Heart right ventricle (tissue), 16 donors: ENCODE measurements at regions not wholly inside any gene's neighbourhood (a gene's known extent, or its start where the extent isn't known, plus 50 kb on each side); places are given as distances from the start of the nearest gene placed in this dataset.
"Not testable (repeated sequence)": the region's sequence is repeated elsewhere in the genome, so short reads cannot be mapped to it uniquely, and the experiment has no call there.

ENCODE experiments used
- ATAC-seq, 8 donors: fragments of 200-7000 bp; cut with Tn5 transposase; one replicate each; pipeline ENCODE4 v1.9.1; 2020; ENCODE audit warnings: mild to moderate bottlenecking in 8 of 8, moderate library complexity in 8 of 8, moderate number of reproducible peaks in 1 of 8
- DNase-seq, 2 donors: peaks; one replicate each; pipeline ENCODE4 v3.0.0-alpha.2; 2020
- H3K27ac ChIP-seq, 10 donors: fragments of 200-600 bp; sonication (generic) in 2 of 10; one replicate each; pipeline versions ENCODE4 v1.5.0 to v1.8.0; 2020 to 2022; ENCODE audit warnings: mild to moderate bottlenecking in 3 of 10
- H3K27me3 ChIP-seq, 7 donors: fragments of 200-600 bp; one replicate each; pipeline ENCODE4 v1.8.0; 2021 to 2022; ENCODE audit warnings: mild to moderate bottlenecking in 2 of 7
- H3K36me3 ChIP-seq, 9 donors: fragments of 200-600 bp; sonication (generic) in 1 of 9; one replicate each; pipeline versions ENCODE4 v1.5.0 to v1.8.0; 2020 to 2022; ENCODE audit warnings: mild to moderate bottlenecking in 2 of 9
- H3K4me1 ChIP-seq, 9 donors: fragments of 200-600 bp; sonication (generic) in 1 of 9; one replicate each; pipeline versions ENCODE4 v1.5.0 to v1.8.0; 2020 to 2022; ENCODE audit warnings: mild to moderate bottlenecking in 4 of 9
- H3K4me3 ChIP-seq, 10 donors: fragments of 200-600 bp; sonication (generic) in 2 of 10; one replicate each; pipeline versions ENCODE4 v1.5.0 to v1.8.0; 2020 to 2022; ENCODE audit warnings: mild to moderate bottlenecking in 7 of 10, moderate library complexity in 2 of 10
- H3K9me3 ChIP-seq, 11 donors: fragments of 200-600 bp in 10 of 11; sonication (generic) in 2 of 11; one replicate each; pipeline versions ENCODE4 v1.5.0 to v1.8.0; 2013 to 2022; ENCODE audit warnings: mild to moderate bottlenecking in 2 of 11, control low read depth in 1 of 11, moderate library complexity in 1 of 11
- CTCF ChIP-seq, 9 donors: fragments of 200-600 bp; sonication (generic) in 2 of 9; IDR thresholded peaks; one replicate each; pipeline versions ENCODE4 v1.5.0 to v1.8.0; 2021 to 2022; ENCODE audit warnings: antibody characterized with exemption in 9 of 9, mild to moderate bottlenecking in 5 of 9, moderate library complexity in 1 of 9
- WGBS, 2 donors: extraction: QIAGEN DNeasy Blood & Tissue Kit; methylation state at CpG; one replicate each; pipeline ENCODE4 v1.1.7; 2013; ENCODE audit warnings: inconsistent platforms in 1 of 2; 5-methylcytosine and 5-hydroxymethylcytosine counted together
- intact Hi-C, 10 donors: fragments of 100-400 bp; cut with DNase I; formaldehyde crosslinking; loops; one replicate each; pipeline versions ENCODE4 v1.11.1 to v1.14.2; 2022
- donor health status: Arrhythmogenic right ventricular cardiomyopathy.
- donor health status: ischemic (EF 13 %, LVEDD 7.1; RV severe dilation, severe dysfunction).
- donor health status: healthy with polysubstance abuse.
- donor health status: DM: no; HTN: yes; CAD: no.
- donor health status: DM: no; HTN: no; CAD: no.
- donor health status: ischemic (EF 25% LVEDD 6.9; RV normal size, moderate dysfunction).
- donor health status: ischemic (EF 25% LVEDD 5.7; RV mildly dilated, moderate dysfunction).
- donor health status: healthy.
- donor health status: DM: yes; HTN: yes; CAD: no.
- donor health status: Ischemic cardiomyopathy.
- donor health status: ischemic (EF 35%, LVEDD 5.7; RV mildly dilated, moderate dysfunction).
- donor health status: nonischemic (EF 11% LVEDD 7.7; RV severe dilation, severe dysfunction).
- donor health status: DM: yes; HTN: yes; CAD: no.
- donor health status: PGD.
- donor health status: ischemic (EF 29% LVEDD 5.4; RV normal size, mild dysfunction).
- donor health status: nonischemic (EF 23%, LVEDD 6.1; RV moderate dilation, normal function).

DNA sequence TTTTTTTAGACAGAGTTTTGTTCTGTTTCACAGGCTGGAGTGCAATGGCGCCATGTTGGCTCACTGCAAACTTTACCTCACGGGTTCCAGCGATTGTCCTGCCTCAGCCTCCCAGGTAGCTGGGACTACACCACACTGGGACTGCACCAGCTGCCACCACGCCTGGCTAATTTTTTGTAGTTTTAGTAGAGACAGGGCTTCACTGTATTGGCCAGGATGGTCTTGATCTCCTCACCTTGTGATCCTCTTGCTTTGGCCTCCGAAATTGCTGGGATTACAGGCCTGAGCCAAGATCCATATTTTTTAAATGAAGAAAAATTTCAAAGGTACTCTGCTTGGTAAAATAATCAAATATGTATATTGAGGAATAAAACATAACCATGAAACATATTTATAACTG, 195.8 kb upstream of the TPTE start:
- ATAC-seq, result peak in 6 of 8 donors; percentile 47 to 91 (median 84)
- intact Hi-C loops, H3K4me3 ChIP-seq, H3K36me3 ChIP-seq, H3K4me1 ChIP-seq, H3K27me3 ChIP-seq, H3K27ac ChIP-seq: not testable (repeated sequence)
- DNase-seq, result peak; percentile 42 to 53
- peaks cover 0 to 56% (median 23%) of the 10 kb centered on the region in 11 donors for H3K9me3 ChIP-seq
- 60 to 66% methylated on average over 5 of the region's 5 CpGs for WGBS, 2 donors

GRCh38 chr21:10326146-10326545, 195.2 kb upstream of the TPTE start:
- H3K27ac ChIP-seq, H3K27me3 ChIP-seq, H3K36me3 ChIP-seq, intact Hi-C loops, H3K4me1 ChIP-seq, H3K4me3 ChIP-seq, DNase-seq: not testable (repeated sequence)
- WGBS, 2 donors, result 72 to 86% methylated on average over 2 of the region's 2 CpGs
- peaks cover 0 to 62% (median 23%) of the 10 kb centered on the region in 11 donors for H3K9me3 ChIP-seq
- ATAC-seq, result peak in 4 of 8 donors; percentile 49 to 67 (median 57)

GRCh38 chr21:10328646-10329045, 192.7 kb upstream of the TPTE start:
- H3K36me3 ChIP-seq, ATAC-seq, DNase-seq, H3K4me1 ChIP-seq, H3K27me3 ChIP-seq, intact Hi-C loops, H3K27ac ChIP-seq, H3K4me3 ChIP-seq: not testable (repeated sequence)
- WGBS, 2 donors, result 44 to 46% methylated on average over 6 of the region's 6 CpGs
- H3K9me3 ChIP-seq, result peaks cover 0 to 86% (median 23%) of the 10 kb centered on the region in 11 donors

- H3K27me3 ChIP-seq, H3K36me3 ChIP-seq, H3K27ac ChIP-seq, intact Hi-C loops, H3K4me3 ChIP-seq, H3K4me1 ChIP-seq, DNase-seq: not testable (repeated sequence)
- peak in 7 of 8 donors; percentile 22 to 72 (median 34) for ATAC-seq
- peaks cover 0 to 86% (median 23%) of the 10 kb centered on the region in 11 donors for H3K9me3 ChIP-seq
- WGBS, 2 donors, result 70 to 72% methylated on average over 10 of the region's 10 CpGs
Measured at GRCh38 chr21:10330641-10331119, 190.7 kb upstream of the TPTE start.

GRCh38 chr21:10331134-10331533, 190.2 kb upstream of the TPTE start:
- H3K36me3 ChIP-seq, DNase-seq, H3K27ac ChIP-seq, H3K4me1 ChIP-seq, H3K4me3 ChIP-seq, H3K27me3 ChIP-seq, intact Hi-C loops: not testable (repeated sequence)
- TF ChIP-seq CTCF (IDR thresholded peaks at IDR 0.05), result peak in 1 of 9 donors; percentile 7
- WGBS, 2 donors, result 71 to 74% methylated on average over 5 of the region's 5 CpGs
- peak in 6 of 8 donors; percentile 8 to 60 (median 22) for ATAC-seq
- H3K9me3 ChIP-seq, result peaks cover 0 to 82% (median 23%) of the 10 kb centered on the region in 11 donors

GRCh38 chr21:10332935-10333334, 188.4 kb upstream of the TPTE start:
- 24 to 33% methylated on average over 1 of the region's 2 CpGs for WGBS, 2 donors
- H3K36me3 ChIP-seq, H3K27me3 ChIP-seq, intact Hi-C loops, DNase-seq, H3K4me1 ChIP-seq, H3K27ac ChIP-seq, H3K4me3 ChIP-seq: not testable (repeated sequence)
- H3K9me3 ChIP-seq, result peaks cover 0 to 78% (median 10%) of the 10 kb centered on the region in 11 donors
- peak in 5 of 8 donors; percentile 16 to 43 (median 21) for ATAC-seq

- H3K4me3 ChIP-seq, DNase-seq, H3K36me3 ChIP-seq, ATAC-seq, H3K27ac ChIP-seq, H3K4me1 ChIP-seq, intact Hi-C loops, H3K27me3 ChIP-seq: not testable (repeated sequence)
- H3K9me3 ChIP-seq, result peaks cover 0 to 78% (median 10%) of the 10 kb centered on the region in 11 donors
- WGBS, 2 donors, result 66 to 74% methylated on average over 6 of the region's 6 CpGs
Measured at GRCh38 chr21:10334391-10334790, 187.0 kb upstream of the TPTE start.

- H3K4me1 ChIP-seq, H3K36me3 ChIP-seq, H3K4me3 ChIP-seq, H3K27ac ChIP-seq, intact Hi-C loops, DNase-seq: not testable (repeated sequence)
- H3K9me3 ChIP-seq, result peaks cover 0 to 89% (median 16%) of the 10 kb centered on the region in 11 donors
- 69% methylated on average over 25 to 27 of the region's 46 CpGs for WGBS, 2 donors
- peak in 6 of 8 donors; percentile 21 to 63 (median 34) for ATAC-seq
- peaks cover 0 to 20% (median 4%) of the 10 kb centered on the region in 7 donors for H3K27me3 ChIP-seq
Measured at GRCh38 chr21:10342261-10342956, 179.0 kb upstream of the TPTE start.

DNA sequence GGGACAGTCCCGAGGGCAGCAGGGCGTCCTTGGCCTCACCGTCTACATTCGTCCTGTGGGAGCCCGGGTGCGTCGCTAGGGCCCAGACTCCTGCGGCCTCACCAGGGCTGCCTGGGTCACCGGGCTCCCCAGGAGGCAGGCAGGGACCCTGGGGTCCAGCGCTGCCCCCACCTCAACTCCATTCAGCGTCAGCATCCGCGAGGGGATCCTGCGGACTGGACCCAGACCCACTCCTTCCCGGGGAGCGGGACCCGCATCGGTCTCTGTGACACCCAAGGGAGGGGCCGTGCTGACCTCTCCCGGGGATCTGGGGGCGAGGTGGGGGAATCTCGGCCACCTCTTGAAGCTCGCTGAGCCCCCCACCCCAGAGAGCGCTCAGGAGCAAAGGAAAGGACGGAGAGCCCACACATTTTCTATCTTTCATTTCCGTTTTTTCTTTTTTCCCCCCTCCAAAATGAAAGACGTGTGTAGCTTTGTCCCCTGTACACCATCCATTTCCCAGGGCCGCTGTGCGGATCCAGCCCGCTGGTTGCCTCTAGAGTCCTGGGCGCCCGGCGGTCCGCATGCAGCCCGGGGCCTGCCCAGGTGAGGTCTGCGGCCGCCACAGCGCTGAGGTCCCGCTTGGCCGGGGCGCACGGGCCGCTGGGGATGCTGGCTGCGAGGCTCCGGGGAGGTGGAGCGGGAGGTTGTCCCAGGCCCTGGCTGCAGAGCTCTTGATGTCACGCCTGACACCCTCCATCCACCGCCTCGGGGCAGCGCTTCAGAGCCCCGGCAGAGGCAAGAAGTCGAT, 178.0 kb upstream of the TPTE start:
- H3K27ac ChIP-seq, intact Hi-C loops, H3K4me1 ChIP-seq, H3K4me3 ChIP-seq, H3K36me3 ChIP-seq: not testable (repeated sequence)
- H3K27me3 ChIP-seq, result peaks cover 0 to 17% (median 4%) of the 10 kb centered on the region in 7 donors
- peaks cover 0 to 89% (median 14%) of the 10 kb centered on the region in 11 donors for H3K9me3 ChIP-seq
- DNase-seq (peak in 1 of 2 donors; percentile 34), ATAC-seq (peak in 3 of 8 donors; percentile 13 to 32 (median 13))
- WGBS, 2 donors, result 72 to 75% methylated on average over 46 to 49 of the region's 52 CpGs

DNA sequence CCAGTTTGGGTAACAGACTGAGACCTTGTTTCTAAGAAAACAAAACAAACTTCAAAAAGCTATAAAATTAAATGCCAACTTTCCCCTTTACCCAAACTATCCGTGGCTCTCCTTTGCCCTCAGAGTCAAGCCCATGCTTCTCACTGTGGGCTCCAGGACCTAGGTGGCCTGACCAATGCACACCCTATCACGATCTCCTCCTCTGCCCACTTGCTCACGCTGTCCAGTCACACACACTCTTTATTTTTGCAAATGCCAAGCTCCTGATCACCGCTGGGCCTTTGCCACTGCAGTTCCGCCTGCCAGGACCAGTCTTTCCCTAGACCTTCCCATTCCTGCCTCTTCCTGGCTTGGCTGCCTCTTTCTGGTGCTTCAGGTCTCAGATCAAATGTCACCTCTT, 177.1 kb upstream of the TPTE start:
- peak in 1 of 8 donors; percentile 10 for ATAC-seq
- WGBS, 2 donors, result 38 to 44% methylated on average over 5 of the region's 5 CpGs
- Histone ChIP-seq H3K27me3 (peaks cover 0 to 17% (median 4%) of the 10 kb centered on the region in 7 donors), H3K9me3 (peaks cover 0 to 89% (median 19%) of the 10 kb centered on the region in 11 donors)
- intact Hi-C loops, H3K4me3 ChIP-seq, DNase-seq, H3K27ac ChIP-seq, H3K4me1 ChIP-seq, H3K36me3 ChIP-seq: not testable (repeated sequence)
